ENCODE measurements at regions not wholly inside any gene's neighbourhood (a gene's known extent, or its start where the extent isn't known, plus 50 kb on each side); places are given as distances from the start of the nearest gene placed in this dataset.

DNA sequence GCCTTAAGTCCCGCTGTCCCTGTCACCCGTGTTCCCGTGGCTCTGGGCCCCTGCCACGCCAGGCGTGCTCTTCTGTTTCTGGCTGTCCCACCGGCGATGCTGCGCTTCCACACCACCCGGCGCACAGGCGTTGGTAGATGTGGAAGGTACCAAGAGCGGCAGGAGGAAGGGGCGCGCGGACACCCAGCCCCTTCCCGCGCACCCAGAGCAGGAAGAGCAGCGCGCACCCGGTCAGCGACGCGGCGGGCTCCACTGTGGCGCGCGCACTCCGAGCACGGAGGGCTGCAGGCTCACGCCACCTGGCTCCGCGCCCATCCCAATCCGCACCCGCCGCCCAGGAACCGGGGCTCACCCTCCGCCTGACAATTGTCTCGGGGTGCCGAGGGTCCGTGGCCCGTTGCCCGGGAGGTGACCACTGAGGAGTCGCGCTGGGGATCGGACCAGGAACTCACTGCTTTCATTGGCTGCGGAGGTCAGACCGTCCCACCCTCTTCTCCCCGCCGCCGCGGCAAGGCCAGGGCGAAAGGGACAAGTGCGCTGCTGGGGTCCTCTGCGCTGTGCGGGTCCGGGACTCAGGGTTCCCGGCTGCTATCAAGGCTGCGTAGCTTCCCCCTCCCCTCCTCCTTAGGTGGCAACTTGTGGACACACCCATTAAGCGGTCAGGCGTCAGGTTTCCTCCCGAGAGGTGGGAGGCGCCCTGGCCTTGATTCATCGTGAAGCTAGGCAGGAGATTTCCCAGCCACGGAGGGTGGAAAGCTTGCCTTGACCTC lies 121.6 kb upstream of the ZNF92 start:
- Mint-ChIP-seq H3K27ac (peak overlapping the region; percentile 37), H3K4me1 (peaks cover 10% of the 10 kb centered on the region), H3K4me3 (peak overlapping the region; percentile 88), H3K27me3 (peaks cover 22% of the 10 kb centered on the region), H3K9me3 (ENCODE audit: insufficient read depth) (no peaks in the 10 kb centered on the region)
- no peak overlapping the region for H3K27ac ChIP-seq (ENCODE audit: low read length in 2 of 2)
- H3K79me2 ChIP-seq (ENCODE audit: control insufficient read depth, insufficient read depth, low read length), result no peaks in the 10 kb centered on the region
- ChIA-PET POLR2A (no interaction called here), CTCF (no interaction called here)
- no peaks in the 10 kb centered on the region for H3K36me3 ChIP-seq (replicated peaks in 1 of 2; ENCODE audit: control extremely low read depth in 1 of 2, control insufficient read depth in 1 of 2, extremely low read depth in 1 of 2, insufficient read depth in 2 of 2, low read length in 1 of 2)
- ATAC-seq (ENCODE audit: low read depth), result peak; percentile 74
- peak overlapping the region; percentile 89 for H3K4me2 ChIP-seq (replicated peaks; ENCODE audit: low read depth, low read length, poor library complexity, severe bottlenecking)
- H3K27me3 ChIP-seq (replicated peaks in 1 of 4; ENCODE audit: control extremely low read depth in 1 of 4, control insufficient read depth in 3 of 4, insufficient read depth in 4 of 4, low read length in 3 of 4), result peaks cover 0 to 13% (median 0%) of the 10 kb centered on the region in 4 experiments
- H3K4me3 ChIP-seq (ENCODE audit: control extremely low read depth in 1 of 5, extremely low read depth in 1 of 5, insufficient read depth in 1 of 5, low read depth in 2 of 5, low read length in 4 of 5), result peak overlapping the region; percentile 25 to 76 (median 60)
- peak overlapping the region; percentile 73 for H3K9ac ChIP-seq (ENCODE audit: low read length)
- H3K4me1 ChIP-seq (ENCODE audit: control insufficient read depth in 2 of 2, insufficient read depth in 2 of 2, low read length in 2 of 2), result peaks cover 4 to 11% of the 10 kb centered on the region in 2 donors
- WGBS (ENCODE audit: insufficient coverage), result 3% methylated on average over 64 of the region's 64 CpGs
- H2AFZ ChIP-seq (ENCODE audit: insufficient read depth, low read depth, low read length, poor library complexity, severe bottlenecking), result peak overlapping the region; percentile 86
- peak; percentile 45 for DNase-seq
- no peaks in the 10 kb centered on the region for H3K9me3 ChIP-seq (ENCODE audit: control extremely low read depth in 1 of 3, control insufficient read depth in 2 of 3, insufficient read depth in 1 of 3, low read length in 2 of 3)
- intact Hi-C loops (cut with micrococcal nuclease), result no loop called here
- TF ChIP-seq, protein P1, sequence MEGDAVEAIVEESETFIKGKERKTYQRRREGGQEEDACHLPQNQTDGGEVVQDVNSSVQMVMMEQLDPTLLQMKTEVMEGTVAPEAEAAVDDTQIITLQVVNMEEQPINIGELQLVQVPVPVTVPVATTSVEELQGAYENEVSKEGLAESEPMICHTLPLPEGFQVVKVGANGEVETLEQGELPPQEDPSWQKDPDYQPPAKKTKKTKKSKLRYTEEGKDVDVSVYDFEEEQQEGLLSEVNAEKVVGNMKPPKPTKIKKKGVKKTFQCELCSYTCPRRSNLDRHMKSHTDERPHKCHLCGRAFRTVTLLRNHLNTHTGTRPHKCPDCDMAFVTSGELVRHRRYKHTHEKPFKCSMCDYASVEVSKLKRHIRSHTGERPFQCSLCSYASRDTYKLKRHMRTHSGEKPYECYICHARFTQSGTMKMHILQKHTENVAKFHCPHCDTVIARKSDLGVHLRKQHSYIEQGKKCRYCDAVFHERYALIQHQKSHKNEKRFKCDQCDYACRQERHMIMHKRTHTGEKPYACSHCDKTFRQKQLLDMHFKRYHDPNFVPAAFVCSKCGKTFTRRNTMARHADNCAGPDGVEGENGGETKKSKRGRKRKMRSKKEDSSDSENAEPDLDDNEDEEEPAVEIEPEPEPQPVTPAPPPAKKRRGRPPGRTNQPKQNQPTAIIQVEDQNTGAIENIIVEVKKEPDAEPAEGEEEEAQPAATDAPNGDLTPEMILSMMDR (IDR thresholded peaks at IDR 0.05), result no peak
- no peak for TF ChIP-seq EZH2 (IDR thresholded peaks at IDR 0.05; ENCODE audit: borderline replicate concordance, insufficient read depth, low read depth, low read length, poor library complexity, severe bottlenecking)
- no peaks in the 10 kb centered on the region for H4K20me1 ChIP-seq (ENCODE audit: control insufficient read depth, insufficient read depth, low read length, poor library complexity, severe bottlenecking)

GRCh38 chr7:65250697-65251395 lies 122.8 kb upstream of the ZNF92 start:
- ChIA-PET CTCF (interaction anchor here (0.7 to 1.5 kb wide), 2 partner anchors 56 to 372 kb away, joined by 3 read pairs; no protein-coding TSS in a partner anchor), POLR2A (no interaction called here)
- Mint-ChIP-seq H3K27me3 (peaks cover 22% of the 10 kb centered on the region), H3K27ac (no peak overlapping the region), H3K4me1 (peaks cover 10% of the 10 kb centered on the region), H3K4me3 (peak overlapping the region; percentile 38), H3K9me3 (ENCODE audit: insufficient read depth) (no peaks in the 10 kb centered on the region)
- DNase-seq (no peak), ATAC-seq (ENCODE audit: low read depth) (no peak)
- no peaks in the 10 kb centered on the region for H3K36me3 ChIP-seq (replicated peaks in 1 of 2; ENCODE audit: control extremely low read depth in 1 of 2, control insufficient read depth in 1 of 2, extremely low read depth in 1 of 2, insufficient read depth in 2 of 2, low read length in 1 of 2)
- 95% methylated on average over 15 of the region's 18 CpGs for WGBS (ENCODE audit: insufficient coverage)
- peaks cover 4 to 11% of the 10 kb centered on the region in 2 donors for H3K4me1 ChIP-seq (ENCODE audit: control insufficient read depth in 2 of 2, insufficient read depth in 2 of 2, low read length in 2 of 2)
- H4K20me1 ChIP-seq (ENCODE audit: control insufficient read depth, insufficient read depth, low read length, poor library complexity, severe bottlenecking), result no peaks in the 10 kb centered on the region
- intact Hi-C loops (cut with micrococcal nuclease), result no loop called here
- H3K4me3 ChIP-seq (ENCODE audit: control extremely low read depth in 1 of 5, extremely low read depth in 1 of 5, insufficient read depth in 1 of 5, low read depth in 2 of 5, low read length in 4 of 5), result no peak overlapping the region
- no peaks in the 10 kb centered on the region for H3K9me3 ChIP-seq (ENCODE audit: control extremely low read depth in 1 of 3, control insufficient read depth in 2 of 3, insufficient read depth in 1 of 3, low read length in 2 of 3)
- no peak overlapping the region for H3K4me2 ChIP-seq (replicated peaks; ENCODE audit: low read depth, low read length, poor library complexity, severe bottlenecking)
- no peak for TF ChIP-seq EZH2 (IDR thresholded peaks at IDR 0.05; ENCODE audit: borderline replicate concordance, insufficient read depth, low read depth, low read length, poor library complexity, severe bottlenecking)
- TF ChIP-seq, protein P1 (IDR thresholded peaks at IDR 0.05), result no peak
- peaks cover 0 to 13% (median 0%) of the 10 kb centered on the region in 4 experiments for H3K27me3 ChIP-seq (replicated peaks in 1 of 4; ENCODE audit: control extremely low read depth in 1 of 4, control insufficient read depth in 3 of 4, insufficient read depth in 4 of 4, low read length in 3 of 4)
- no peak overlapping the region for H3K27ac ChIP-seq (ENCODE audit: low read length in 2 of 2)
- no peak overlapping the region for H3K9ac ChIP-seq (ENCODE audit: low read length)
- H2AFZ ChIP-seq (ENCODE audit: insufficient read depth, low read depth, low read length, poor library complexity, severe bottlenecking), result no peak overlapping the region
- no peaks in the 10 kb centered on the region for H3K79me2 ChIP-seq (ENCODE audit: control insufficient read depth, insufficient read depth, low read length)

Data from B cell (primary cell).